Type B pancreatic cell (in vitro differentiated cells): ENCODE measurements at regions not wholly inside any gene's neighbourhood (a gene's known extent, or its start where the extent isn't known, plus 50 kb on each side); places are given as distances from the start of the nearest gene placed in this dataset.

ENCODE experiments used
- DNase-seq: peaks from one replicate; pipeline ENCODE4 v3.0.0; 2021; ENCODE audit warnings: mixed read lengths; ENCODE audit not compliant: unreplicated experiment; ENCODE audit errors: extremely low spot score
- H3K27ac Mint-ChIP-seq: 2 replicates; pipeline ENCODE4 v1.8.0; 2021; ENCODE audit warnings: mild to moderate bottlenecking, mixed read lengths
- H3K27me3 Mint-ChIP-seq: 2 replicates; pipeline ENCODE4 v1.8.0; 2021; ENCODE audit warnings: mixed read lengths
- H3K36me3 Mint-ChIP-seq: 2 replicates; pipeline ENCODE4 v1.8.0; 2021; ENCODE audit warnings: mixed read lengths
- H3K4me1 Mint-ChIP-seq: one replicate; pipeline ENCODE4 v1.8.0; 2021; ENCODE audit warnings: mixed read lengths; ENCODE audit not compliant: unreplicated experiment
- H3K4me3 Mint-ChIP-seq: 2 replicates; pipeline ENCODE4 v1.8.0; 2021; ENCODE audit warnings: mild to moderate bottlenecking, mixed read lengths
- H3K9me3 Mint-ChIP-seq: 2 replicates; pipeline ENCODE4 v1.8.0; 2021; ENCODE audit warnings: mixed read lengths
- CTCF ChIP-seq: fragments of 200-600 bp; sonication (generic); conservative IDR thresholded peaks from 2 replicates; pipeline ENCODE4 v1.5.0; 2021; ENCODE audit warnings: antibody characterized with exemption, mild to moderate bottlenecking

- Mint-ChIP-seq H3K4me1 (peaks cover 43% of the 10 kb centered on the region), H3K27ac (no peak overlapping the region), H3K36me3 (no peaks in the 10 kb centered on the region), H3K4me3 (no peak overlapping the region), H3K9me3 (no peaks in the 10 kb centered on the region), H3K27me3 (peaks cover 47% of the 10 kb centered on the region)
- DNase-seq, result no peak
- TF ChIP-seq CTCF, result no peak
Observed at GRCh38 chr16:79415983-79416640, 184.4 kb downstream of the MAF start.

GRCh38 chr16:79412783-79413225, 187.7 kb downstream of the MAF start:
- no peak for DNase-seq
- TF ChIP-seq CTCF, result no peak
- H3K36me3 Mint-ChIP-seq, result no peaks in the 10 kb centered on the region
- H3K9me3 Mint-ChIP-seq, result no peaks in the 10 kb centered on the region
- peaks cover 39% of the 10 kb centered on the region for H3K27me3 Mint-ChIP-seq
- H3K4me1 Mint-ChIP-seq, result peaks cover 18% of the 10 kb centered on the region
- no peak overlapping the region for H3K27ac Mint-ChIP-seq
- H3K4me3 Mint-ChIP-seq, result no peak overlapping the region

- peaks cover 16% of the 10 kb centered on the region for H3K4me1 Mint-ChIP-seq
- peaks cover 38% of the 10 kb centered on the region for H3K27me3 Mint-ChIP-seq
Observed at GRCh38 chr16:79411805-79412204, 188.7 kb downstream of the MAF start.

GRCh38 chr16:79411357-79411756, 189.2 kb downstream of the MAF start:
- no peak overlapping the region for H3K4me3 Mint-ChIP-seq
- H3K27me3 Mint-ChIP-seq, result peaks cover 34% of the 10 kb centered on the region
- H3K4me1 Mint-ChIP-seq, result peaks cover 16% of the 10 kb centered on the region
- no peaks in the 10 kb centered on the region for H3K9me3 Mint-ChIP-seq
- TF ChIP-seq CTCF, result no peak
- no peaks in the 10 kb centered on the region for H3K36me3 Mint-ChIP-seq
- no peak overlapping the region for H3K27ac Mint-ChIP-seq
- DNase-seq, result no peak

More at GRCh38 chr16:79411805-79412204, 188.7 kb downstream of the MAF start:
- Mint-ChIP-seq H3K9me3 (no peaks in the 10 kb centered on the region), H3K4me3 (no peak overlapping the region), H3K36me3 (no peaks in the 10 kb centered on the region), H3K27ac (no peak overlapping the region)
- no peak for TF ChIP-seq CTCF
- DNase-seq, result no peak

GRCh38 chr16:79409978-79410377, 190.6 kb downstream of the MAF start:
- no peak for TF ChIP-seq CTCF
- Mint-ChIP-seq H3K36me3 (no peaks in the 10 kb centered on the region), H3K27ac (no peak overlapping the region), H3K27me3 (peaks cover 24% of the 10 kb centered on the region), H3K9me3 (no peaks in the 10 kb centered on the region), H3K4me3 (no peak overlapping the region), H3K4me1 (peaks cover 16% of the 10 kb centered on the region)
- no peak for DNase-seq
